SK-N-SH treated with all-trans-retinoic acid at 6 μM for 48 hours (cell line): ENCODE measurements at regions not wholly inside any gene's neighbourhood (a gene's known extent, or its start where the extent isn't known, plus 50 kb on each side); places are given as distances from the start of the nearest gene placed in this dataset.
A peak's percentile ranks its signal among the peaks of the same experiment; 100 is the strongest.

Source experiments
- BACH2 ChIP-seq: fragments of 250-450 bp; sonication (Bioruptor Pico); IDR thresholded peaks from 2 replicates; pipeline ENCODE4 v1.9.0; 2021; ENCODE audit warnings: mild to moderate bottlenecking, borderline replicate concordance
- GLIS3 ChIP-seq: fragments of 250-450 bp; sonication (Bioruptor Pico); IDR thresholded peaks from 2 replicates; pipeline ENCODE4 v1.5.0; 2020; ENCODE audit warnings: mild to moderate bottlenecking, moderate library complexity
- ISL1 ChIP-seq: fragments of 250-450 bp; sonication (Bioruptor Pico); IDR thresholded peaks from 2 replicates; pipeline ENCODE4 v2.1.2; 2022; ENCODE audit warnings: mild to moderate bottlenecking, moderate library complexity
- OSR1 ChIP-seq: fragments of 250-450 bp; sonication (Bioruptor Pico); IDR thresholded peaks from 2 replicates; pipeline ENCODE4 v1.8.0; 2022; ENCODE audit warnings: moderate library complexity, mild to moderate bottlenecking, inconsistent platforms
- RARB ChIP-seq: fragments of 250-450 bp; sonication (Bioruptor Pico); IDR thresholded peaks from 2 replicates; pipeline ENCODE4 v1.8.0; 2021; ENCODE audit warnings: mild to moderate bottlenecking, moderate library complexity
- TOX ChIP-seq: fragments of 250-450 bp; sonication (Bioruptor Pico); IDR thresholded peaks from 2 replicates; pipeline ENCODE4 v1.8.0; 2021; ENCODE audit warnings: mild to moderate bottlenecking, moderate library complexity, borderline replicate concordance
- ZFP30 ChIP-seq: fragments of 450-650 bp; formaldehyde crosslinking; IDR thresholded peaks from 2 replicates; pipeline ENCODE4 v1.5.0; 2022; ENCODE audit warnings: mild to moderate bottlenecking, moderate library complexity
- ZNF70 ChIP-seq: fragments of 450-650 bp; formaldehyde crosslinking; IDR thresholded peaks from 2 replicates; pipeline ENCODE4 v1.5.0; 2020; ENCODE audit warnings: mild to moderate bottlenecking, moderate library complexity
- TF ChIP-seq, protein P1 (sequence below): fragments of 250-450 bp; sonication (Bioruptor Pico); IDR thresholded peaks from 2 replicates; pipeline ENCODE4 v1.8.0; 2020; ENCODE audit warnings: mild to moderate bottlenecking, moderate library complexity, borderline replicate concordance

- TF ChIP-seq TOX (CRISPR knock-in tag) (no peak), GLIS3 (CRISPR knock-in tag) (no peak), OSR1 (CRISPR knock-in tag) (no peak), ZNF70 (no peak), RARB (CRISPR knock-in tag) (no peak), ZFP30 (CRISPR knock-in tag) (no peak), ISL1 (CRISPR knock-in tag) (peak; percentile 78), BACH2 (no peak)
- TF ChIP-seq, protein P1, sequence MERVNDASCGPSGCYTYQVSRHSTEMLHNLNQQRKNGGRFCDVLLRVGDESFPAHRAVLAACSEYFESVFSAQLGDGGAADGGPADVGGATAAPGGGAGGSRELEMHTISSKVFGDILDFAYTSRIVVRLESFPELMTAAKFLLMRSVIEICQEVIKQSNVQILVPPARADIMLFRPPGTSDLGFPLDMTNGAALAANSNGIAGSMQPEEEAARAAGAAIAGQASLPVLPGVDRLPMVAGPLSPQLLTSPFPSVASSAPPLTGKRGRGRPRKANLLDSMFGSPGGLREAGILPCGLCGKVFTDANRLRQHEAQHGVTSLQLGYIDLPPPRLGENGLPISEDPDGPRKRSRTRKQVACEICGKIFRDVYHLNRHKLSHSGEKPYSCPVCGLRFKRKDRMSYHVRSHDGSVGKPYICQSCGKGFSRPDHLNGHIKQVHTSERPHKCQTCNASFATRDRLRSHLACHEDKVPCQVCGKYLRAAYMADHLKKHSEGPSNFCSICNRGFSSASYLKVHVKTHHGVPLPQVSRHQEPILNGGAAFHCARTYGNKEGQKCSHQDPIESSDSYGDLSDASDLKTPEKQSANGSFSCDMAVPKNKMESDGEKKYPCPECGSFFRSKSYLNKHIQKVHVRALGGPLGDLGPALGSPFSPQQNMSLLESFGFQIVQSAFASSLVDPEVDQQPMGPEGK (CRISPR knock-in tag), result no peak
Measured at GRCh38 chr14:89065879-89066278, 241.4 kb downstream of the TTC8 start.
